CD4-positive, alpha-beta T cell treated with Interferon alpha-2 for 1 hour (primary cell): ENCODE measurements at regions not wholly inside any gene's neighbourhood (a gene's known extent, or its start where the extent isn't known, plus 50 kb on each side); places are given as distances from the start of the nearest gene placed in this dataset.
"Not testable (repeated sequence)": the region's sequence is repeated elsewhere in the genome, so short reads cannot be mapped to it uniquely, and the experiment has no call there.

ENCODE experiments used
- DNase-seq, 2 donors: peaks; one replicate each; pipeline ENCODE4 v3.0.0-alpha.2; 2020 to 2022

- DNase-seq = not testable (repeated sequence)
These were observed 308.2 kb upstream of the PLGLB2 start for GRCh38 chr2:87439617-87440204.

- DNase-seq = not testable (repeated sequence)
These were observed 307.2 kb upstream of the PLGLB2 start for GRCh38 chr2:87440650-87441049.

- DNase-seq = not testable (repeated sequence)
These were observed 306.5 kb upstream of the PLGLB2 start for GRCh38 chr2:87441375-87441774.

GRCh38 chr2:87442983-87443577, 304.8 kb upstream of the PLGLB2 start:
- DNase-seq = not testable (repeated sequence)

- not testable (repeated sequence) for DNase-seq
These were observed 302.9 kb upstream of the PLGLB2 start for GRCh38 chr2:87444951-87445350.

GRCh38 chr2:87445613-87446312, 302.1 kb upstream of the PLGLB2 start:
- not testable (repeated sequence) for DNase-seq

- DNase-seq = not testable (repeated sequence)
These were observed 301.6 kb upstream of the PLGLB2 start for GRCh38 chr2:87446313-87446696.

GRCh38 chr2:87449462-87449980, 298.4 kb upstream of the PLGLB2 start:
- DNase-seq = not testable (repeated sequence)

- DNase-seq = not testable (repeated sequence)
These were observed 295.7 kb upstream of the PLGLB2 start for GRCh38 chr2:87452193-87452592.

GRCh38 chr2:87452861-87453260, 295.0 kb upstream of the PLGLB2 start:
- not testable (repeated sequence) for DNase-seq

GRCh38 chr2:87453965-87454364, 293.9 kb upstream of the PLGLB2 start:
- not testable (repeated sequence) for DNase-seq

- DNase-seq = not testable (repeated sequence)
These were observed 293.5 kb upstream of the PLGLB2 start for GRCh38 chr2:87454421-87454820.

GRCh38 chr2:87455209-87455853, 292.6 kb upstream of the PLGLB2 start:
- DNase-seq = not testable (repeated sequence)

GRCh38 chr2:87455854-87456249, 292.0 kb upstream of the PLGLB2 start:
- DNase-seq = peak in 1 of 2 donors; percentile 49

- not testable (repeated sequence) for DNase-seq
These were observed 291.3 kb upstream of the PLGLB2 start for GRCh38 chr2:87456477-87457128.

GRCh38 chr2:87457129-87457499, 290.8 kb upstream of the PLGLB2 start:
- not testable (repeated sequence) for DNase-seq

- not testable (repeated sequence) for DNase-seq
These were observed 288.9 kb upstream of the PLGLB2 start for GRCh38 chr2:87458938-87459337.

GRCh38 chr2:87460104-87460503, 287.8 kb upstream of the PLGLB2 start:
- DNase-seq = not testable (repeated sequence)

- DNase-seq = not testable (repeated sequence)
These were observed 287.2 kb upstream of the PLGLB2 start for GRCh38 chr2:87460662-87461061.

- not testable (repeated sequence) for DNase-seq
These were observed 286.2 kb upstream of the PLGLB2 start for GRCh38 chr2:87461671-87462070.

- DNase-seq = peak in 1 of 2 donors; percentile 51
These were observed 283.7 kb upstream of the PLGLB2 start for GRCh38 chr2:87464219-87464618.

GRCh38 chr2:87465730-87466129, 282.2 kb upstream of the PLGLB2 start:
- DNase-seq = not testable (repeated sequence)
